ENCODE measurements at regions not wholly inside any gene's neighbourhood (a gene's known extent, or its start where the extent isn't known, plus 50 kb on each side); places are given as distances from the start of the nearest gene placed in this dataset.

DNA sequence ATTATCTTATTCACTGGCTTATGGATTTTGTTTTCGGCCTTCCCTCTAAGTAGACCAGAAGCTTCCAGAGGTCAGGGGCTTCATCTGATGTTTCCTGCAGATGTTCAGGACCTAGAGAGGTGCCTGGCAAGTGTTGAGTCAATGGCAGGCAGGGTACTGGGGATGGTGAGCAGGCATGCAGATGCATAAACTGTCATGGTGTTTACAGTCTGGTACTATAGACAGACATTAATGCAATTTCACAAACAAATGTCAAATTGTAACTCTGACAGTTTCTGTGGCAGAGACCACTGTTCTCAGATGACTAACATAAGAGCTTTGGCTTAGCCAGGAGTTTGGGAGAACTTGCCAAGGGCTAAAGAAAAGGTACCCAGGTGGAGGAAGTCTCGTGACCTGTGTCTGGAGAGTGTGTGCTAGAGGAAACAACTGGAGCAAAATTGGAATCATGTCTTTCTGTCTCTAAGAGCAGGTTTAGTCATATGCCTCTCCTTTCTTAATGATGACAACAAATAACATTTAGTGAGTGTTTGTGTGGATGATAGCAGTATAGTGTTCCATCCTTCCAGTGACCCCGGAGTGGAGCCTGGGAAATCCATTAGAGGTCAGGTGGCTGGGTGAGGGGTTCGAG, 53.7 kb upstream of the TRAK1 start:
- no peak for DNase-seq (ENCODE audit: low spot score)
- FAIRE-seq = no peak

DNA sequence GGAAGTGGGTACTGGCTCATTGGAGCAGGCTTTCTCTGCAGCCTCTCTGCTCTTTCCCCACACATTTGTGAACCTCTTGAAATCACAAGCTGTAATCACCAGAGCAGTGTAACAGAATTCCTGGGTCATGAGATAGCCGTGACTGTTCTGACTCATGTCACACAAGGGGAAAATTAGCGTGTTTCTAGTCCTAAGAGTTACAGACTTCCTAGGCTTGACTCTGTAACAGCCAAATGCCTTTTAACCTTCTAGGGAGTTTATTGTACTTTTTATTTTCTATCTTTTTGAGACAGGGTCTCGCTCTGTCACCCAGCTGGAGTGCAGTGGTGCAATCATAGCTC, 54.7 kb upstream of the TRAK1 start:
- FAIRE-seq (no peak), DNase-seq (ENCODE audit: low spot score) (peak; percentile 70)

DNA sequence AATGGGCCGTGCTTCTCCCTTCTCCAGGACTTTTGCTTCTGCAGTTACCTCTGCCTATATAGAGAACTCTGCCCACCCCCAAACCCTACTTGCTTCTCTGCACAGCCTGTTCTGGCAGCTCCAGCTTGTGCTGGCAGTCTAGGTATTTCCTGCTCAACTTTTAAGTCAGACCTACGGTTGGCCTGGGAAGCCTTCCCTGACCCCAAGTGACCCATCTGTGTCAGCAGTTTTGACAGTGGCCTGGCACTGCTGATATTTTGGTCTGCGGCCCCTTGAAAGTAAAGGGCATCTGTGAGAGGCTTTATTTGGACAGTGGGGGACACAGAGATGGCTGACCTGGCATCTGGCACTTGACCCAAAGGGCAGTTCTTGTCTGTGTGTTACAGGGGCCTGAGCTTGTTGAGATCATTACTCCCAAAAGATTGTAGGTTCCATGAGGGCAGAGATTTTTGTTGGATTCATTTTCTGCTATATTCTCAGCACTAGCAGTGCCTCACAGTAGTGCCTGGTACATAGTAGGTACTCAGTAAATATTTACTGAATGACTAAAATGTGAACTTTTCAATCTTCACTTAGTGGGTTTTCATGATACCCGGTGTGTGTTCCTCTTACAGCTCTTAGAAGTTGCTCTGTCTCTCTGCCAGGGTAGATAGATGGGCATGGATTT, 55.2 kb upstream of the TRAK1 start:
- DNase-seq (ENCODE audit: low spot score) (no peak), FAIRE-seq (no peak)

DNA sequence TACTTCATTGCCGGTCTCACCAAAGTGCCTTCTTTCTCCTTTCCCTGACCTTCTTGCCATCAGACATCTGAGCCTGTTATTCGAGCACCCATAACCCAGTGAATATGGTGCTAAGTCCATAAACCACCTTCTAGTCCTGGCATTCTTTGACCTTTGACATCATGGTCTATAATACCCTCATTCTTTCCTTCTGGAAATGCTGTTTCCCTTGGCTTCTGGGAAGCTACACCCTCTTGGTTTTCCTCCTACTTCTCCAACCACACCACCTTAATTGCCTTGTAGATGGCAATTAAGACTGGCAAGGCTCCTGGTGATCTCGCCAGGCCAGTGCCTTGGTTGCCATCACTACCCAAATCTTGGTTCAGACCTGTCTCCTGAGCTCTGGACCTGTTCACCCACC, 56.1 kb upstream of the TRAK1 start:
- FAIRE-seq = no peak
- no peak for DNase-seq (ENCODE audit: low spot score)

DNA sequence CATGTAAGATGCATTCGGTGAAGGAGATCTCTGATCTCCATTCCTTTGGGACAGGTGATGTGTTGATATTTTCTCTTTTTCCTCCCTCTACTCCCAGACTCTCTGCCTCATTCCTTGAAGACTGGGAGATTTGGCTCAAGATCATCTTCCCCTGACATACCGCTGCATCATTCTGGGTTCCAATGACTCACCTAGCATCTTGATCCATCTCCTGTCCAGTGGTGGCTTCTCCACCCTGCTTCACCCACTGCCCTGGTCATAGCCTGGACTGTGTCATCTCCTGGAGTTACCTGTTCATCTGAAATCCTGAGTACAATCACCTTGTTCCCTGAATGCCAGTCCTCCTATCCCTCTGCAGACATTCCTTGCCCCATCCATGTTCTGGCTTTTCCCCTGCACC, 57.4 kb upstream of the TRAK1 start:
- DNase-seq (ENCODE audit: low spot score) (no peak), FAIRE-seq (no peak)

DNA sequence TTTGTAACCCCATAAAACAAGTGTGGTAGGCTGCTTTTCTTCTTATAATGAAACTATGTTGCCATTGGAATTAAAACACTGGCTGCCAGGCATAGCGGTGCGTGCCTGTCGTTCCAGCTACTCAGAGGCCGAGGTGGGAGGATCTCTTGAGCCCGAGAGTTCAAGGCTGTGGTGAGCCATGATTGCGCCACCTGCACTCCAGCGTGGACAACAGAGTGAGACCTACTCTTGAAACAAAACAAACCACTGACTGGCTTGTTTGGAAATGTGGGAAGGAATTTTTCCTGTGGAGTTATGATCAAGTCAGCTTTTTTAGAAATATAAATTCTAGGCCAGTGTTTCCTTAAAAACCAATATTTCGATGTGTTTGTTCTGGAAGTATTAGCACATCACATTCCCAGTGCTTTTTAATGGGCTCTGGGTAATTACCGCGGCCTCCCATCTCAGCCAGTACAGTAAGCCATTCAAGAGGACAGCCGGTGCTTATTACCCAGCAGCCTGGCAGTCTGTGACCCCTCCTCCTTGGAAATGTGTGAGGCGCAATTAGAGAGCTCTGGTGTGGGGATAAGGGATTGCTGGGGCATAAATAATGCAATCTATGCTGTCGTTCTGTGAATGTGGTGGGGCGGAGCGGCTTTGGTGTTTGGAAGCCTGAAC, 58.3 kb upstream of the TRAK1 start:
- FAIRE-seq = no peak
- no peak for DNase-seq (ENCODE audit: low spot score)

DNA sequence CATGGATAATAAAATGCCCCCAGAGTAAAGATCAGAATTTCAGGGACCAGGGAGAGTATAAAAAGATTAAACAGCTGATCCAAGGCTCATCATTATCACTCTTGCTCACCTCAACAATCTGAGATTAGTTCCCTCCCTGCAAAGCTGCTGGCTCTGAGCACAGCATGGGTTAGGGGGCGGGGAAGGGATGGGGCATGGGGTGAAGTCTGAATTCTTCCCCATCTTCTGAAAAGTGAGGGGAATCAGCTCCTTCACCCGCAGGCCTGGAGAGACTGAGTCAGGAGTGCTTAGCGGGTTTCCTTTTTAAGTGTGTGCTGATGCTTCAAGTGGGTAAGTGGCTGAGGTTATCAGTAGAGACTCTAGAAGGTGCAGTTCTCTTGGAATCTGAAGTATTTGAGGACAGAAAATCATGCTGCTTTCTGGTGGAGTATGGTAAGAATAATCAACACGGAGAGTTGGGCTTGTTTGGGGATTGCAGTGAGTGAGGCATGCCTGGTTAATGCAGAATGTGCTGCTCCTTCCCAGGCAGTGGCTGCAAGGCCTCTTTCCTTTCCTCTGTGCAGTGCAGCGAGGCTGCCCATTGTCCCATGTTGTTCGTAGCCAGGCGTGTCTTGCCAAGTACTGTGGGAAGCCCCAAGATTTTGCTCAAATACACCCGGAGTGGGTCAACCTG, 59.2 kb upstream of the TRAK1 start:
- FAIRE-seq (peak; percentile 20), DNase-seq (ENCODE audit: low spot score) (no peak)

DNA sequence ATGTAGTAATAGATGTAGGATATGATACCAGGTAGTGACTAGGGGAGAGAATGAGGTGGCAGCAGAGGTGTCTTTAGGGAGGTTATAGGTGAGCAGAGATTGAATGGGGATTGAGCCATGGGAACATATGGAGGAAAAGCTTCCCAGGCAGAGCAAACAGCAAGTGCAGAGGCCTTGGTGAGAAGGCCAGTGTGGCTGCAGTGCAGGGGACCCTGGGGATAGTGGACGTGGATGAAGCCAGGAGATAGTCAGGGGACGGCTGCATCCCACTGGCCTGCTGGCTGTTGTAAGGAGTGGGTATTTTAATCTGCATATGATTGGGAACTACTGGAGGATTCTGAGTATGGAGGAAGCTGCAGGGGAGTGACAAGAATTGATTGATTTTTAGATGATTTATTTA, 62.7 kb upstream of the TRAK1 start:
- FAIRE-seq = no peak
- DNase-seq (ENCODE audit: low spot score) = no peak

DNA sequence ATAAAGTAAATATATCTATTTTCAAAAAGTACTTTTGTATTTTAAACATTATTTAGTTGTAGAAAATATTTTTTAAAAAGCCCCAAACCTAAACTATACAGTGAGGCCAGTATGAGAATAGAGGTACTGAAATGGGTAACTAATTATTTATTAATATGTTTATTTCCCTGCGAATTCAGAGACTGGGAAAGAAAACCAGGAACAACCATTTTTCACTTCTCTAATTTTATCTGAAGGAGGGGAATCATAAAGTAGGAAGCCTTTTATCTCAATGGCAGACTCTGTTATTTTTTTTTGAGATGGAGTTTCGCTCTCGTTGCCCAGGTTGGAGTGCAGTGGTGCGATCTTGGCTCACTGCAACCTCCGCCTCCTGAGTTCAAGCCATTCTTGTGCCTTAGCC, 63.6 kb upstream of the TRAK1 start:
- DNase-seq (ENCODE audit: low spot score) (no peak), FAIRE-seq (no peak)

DNA sequence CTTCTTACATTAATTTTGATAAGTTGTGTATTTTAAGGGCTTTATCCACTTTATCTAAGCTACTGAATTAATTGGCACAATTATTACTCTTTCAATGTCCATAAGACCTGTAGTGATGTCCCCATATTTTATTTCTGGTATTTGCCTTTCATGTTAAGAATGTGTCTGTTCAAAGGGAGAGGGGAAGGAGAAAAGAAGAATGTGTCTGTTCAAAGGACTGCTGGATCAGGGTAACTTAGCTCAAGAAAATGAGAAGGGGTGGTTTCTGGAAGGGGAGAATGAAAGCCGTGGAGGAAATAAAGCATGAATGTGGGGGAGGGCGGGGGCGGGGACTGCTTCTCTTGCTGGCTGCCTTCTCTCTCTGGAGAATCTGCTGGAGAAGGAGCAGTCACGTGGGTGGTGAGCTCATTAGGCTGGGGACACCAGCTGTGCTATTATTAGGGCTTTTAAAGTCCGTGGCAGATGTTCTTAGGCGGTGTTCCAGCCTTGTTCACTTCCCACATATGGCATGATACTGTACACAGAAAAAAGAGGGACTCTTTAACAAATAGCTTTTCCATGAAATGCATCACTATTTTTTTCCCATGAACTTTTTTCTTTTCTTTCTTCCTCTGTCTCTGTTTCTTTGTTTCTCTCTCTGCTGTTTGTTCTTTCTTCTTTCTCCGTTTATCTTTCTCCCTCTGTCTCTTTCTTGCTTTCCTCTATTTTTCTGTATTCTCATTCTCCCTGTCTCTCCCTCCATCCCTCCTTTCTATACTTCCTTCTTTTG, 63.7 kb upstream of the ULK4 start:
- DNase-seq (ENCODE audit: low spot score) (peak; percentile 90), FAIRE-seq (no peak)

DNA sequence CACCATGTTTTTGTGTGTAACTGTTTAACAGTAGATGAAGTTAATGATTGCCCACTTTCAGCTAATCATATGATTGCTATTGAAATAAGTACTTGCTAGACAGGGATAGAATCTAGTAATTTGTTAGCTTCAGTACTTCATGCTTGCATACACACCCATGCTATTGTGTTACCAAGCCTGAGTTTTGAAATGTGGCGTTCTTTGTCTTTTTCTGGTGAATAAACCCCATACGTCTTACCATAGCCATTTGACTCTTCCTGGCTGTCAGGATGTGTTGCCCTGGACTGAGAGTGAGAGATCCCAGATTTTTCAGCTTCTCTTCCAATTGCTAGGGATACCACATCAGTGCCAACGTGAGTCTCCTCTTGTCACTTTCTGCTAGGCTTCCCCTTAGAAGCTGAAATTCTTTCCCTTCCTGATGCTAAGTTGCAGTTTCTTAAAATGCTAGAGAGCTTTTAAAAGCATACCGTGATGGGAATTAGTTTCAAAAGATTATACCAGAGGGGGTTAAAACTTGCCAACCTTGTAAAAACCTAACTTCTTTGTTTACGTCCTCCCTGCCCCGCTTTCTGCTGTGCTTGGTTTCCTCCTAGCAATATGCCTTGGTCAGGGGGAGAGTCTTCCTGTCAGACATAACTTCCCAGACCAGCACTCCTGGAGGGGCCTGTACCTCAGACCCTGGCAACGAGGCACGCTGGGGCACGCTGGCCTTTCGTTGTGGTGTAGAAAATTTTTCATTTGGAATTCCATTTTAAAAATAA, 62.9 kb upstream of the ULK4 start:
- FAIRE-seq (no peak), DNase-seq (ENCODE audit: low spot score) (no peak)

DNA sequence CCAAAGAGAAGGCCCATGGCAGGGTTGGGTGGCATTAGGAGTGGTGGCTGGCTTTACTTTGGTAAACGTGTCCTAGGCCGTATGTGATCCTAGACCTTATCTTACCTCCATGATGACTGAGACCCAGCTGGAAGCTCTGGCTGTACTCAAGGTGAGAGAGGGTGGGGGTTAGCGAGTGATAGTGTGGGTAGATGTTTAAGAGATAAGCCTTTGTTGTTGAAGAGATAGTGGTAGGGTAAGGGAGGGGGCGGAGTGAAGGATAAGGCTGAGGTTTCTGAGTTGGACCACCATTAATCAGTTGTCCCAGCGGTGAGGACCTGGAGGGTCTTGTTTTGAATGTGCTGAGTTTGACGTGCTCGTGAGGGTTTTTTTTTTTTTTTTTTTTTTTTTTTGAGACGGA, 61.5 kb upstream of the ULK4 start:
- DNase-seq (ENCODE audit: low spot score) (no peak), FAIRE-seq (no peak)

DNA sequence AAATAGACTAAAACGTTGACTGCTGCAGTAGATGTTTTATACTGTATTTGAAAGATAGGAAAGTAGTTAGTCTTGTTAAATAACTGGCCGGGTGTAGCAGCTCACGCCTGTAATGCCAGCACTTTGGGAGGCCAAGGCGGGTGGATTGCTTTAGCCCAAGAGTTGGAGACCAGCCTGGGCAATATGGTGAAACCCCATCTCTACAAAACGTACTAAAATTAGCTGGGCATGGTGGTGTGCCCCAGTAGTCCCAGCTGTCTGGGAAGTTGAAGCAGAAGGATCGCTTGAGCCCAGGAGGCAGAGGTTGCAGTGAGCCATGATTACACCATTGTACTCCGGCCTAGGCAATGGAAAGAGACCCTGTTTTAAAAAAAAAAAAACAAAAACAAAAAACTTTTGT, 60.5 kb upstream of the ULK4 start:
- DNase-seq (ENCODE audit: low spot score) = no peak
- no peak for FAIRE-seq

DNA sequence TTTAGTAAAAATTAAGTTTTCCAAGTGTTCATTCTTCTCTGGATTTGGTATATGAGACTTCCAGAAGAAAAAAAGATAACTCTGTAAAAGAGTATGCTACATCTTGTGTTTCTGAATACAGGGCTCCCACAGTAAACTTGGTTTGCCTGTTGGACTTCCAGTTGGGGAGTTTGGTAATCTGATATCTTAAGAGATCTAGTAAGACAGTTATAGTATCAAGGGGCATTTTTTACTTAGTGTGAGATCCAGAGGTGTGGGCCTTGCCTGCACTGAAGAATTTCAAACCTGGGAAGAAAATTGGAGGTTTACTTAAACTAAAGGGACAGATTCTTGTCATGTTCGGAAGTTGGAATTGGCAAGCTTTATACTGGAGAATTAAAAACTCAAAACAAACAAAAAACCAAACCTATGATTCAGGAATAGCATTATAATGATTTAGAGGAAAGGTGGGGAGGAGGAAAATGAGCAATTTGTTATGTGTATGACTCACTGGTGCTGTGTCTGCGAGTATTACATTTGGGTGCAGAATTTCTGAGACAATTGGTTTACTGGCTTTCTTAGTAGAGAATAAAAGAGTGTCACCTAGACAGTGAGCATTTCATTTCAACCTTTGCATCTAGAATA, 58.9 kb upstream of the ULK4 start:
- DNase-seq (ENCODE audit: low spot score) (peak; percentile 60), FAIRE-seq (no peak)

DNA sequence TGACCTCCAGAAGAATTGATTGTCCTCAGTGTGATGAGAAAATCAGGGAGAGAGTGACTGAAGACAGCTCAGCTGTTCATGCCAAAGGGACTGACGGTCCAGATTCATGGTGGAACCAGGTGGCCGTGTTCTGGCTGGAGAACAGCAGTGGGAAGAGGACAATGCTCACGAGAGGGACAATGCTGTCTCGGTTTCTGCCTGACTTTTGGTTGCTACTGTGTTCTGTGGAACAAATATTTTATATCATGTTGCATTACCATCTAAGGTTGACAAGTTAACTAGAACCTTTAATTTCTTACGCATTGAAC, 58.0 kb upstream of the ULK4 start:
- DNase-seq (ENCODE audit: low spot score) = no peak
- FAIRE-seq = no peak

DNA sequence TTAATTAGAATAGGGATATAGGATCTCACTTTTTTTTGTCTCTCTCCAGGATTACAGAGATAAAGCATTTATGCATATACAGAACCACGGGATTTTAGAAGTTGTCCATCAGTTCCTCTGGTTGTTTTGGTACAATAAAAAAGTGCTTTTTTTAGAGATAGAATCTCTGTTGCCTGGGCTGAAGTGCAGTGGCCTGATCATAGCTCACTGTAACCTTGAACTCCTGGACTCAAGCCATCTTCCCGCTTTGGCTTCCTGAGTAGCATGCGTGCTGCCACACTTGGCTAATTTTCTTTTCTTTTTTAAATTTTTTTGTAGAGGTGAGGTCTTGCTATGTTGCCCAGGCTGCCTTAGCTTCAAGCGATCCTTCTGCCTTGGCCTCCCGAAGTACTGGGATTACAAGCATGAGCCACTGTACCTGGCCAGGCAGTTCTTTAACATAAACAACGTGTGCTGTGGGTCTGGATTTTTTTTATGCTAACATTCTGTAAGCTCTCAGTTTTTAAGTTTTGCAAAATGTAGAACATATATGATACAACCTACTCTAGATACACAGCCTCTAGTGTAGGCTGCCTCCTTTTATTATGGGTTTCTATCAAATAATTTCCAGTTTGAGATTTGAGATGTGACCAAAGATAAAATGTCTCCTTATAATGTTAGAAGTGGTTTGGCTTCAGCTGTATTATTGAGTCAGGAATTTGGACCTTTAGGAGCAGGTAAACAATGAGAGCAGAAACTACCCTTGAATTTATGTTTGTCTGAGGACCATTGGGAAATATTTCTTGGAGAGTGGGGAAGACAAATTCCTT, 57.4 kb upstream of the ULK4 start:
- no peak for FAIRE-seq
- DNase-seq (ENCODE audit: low spot score) = no peak

DNA sequence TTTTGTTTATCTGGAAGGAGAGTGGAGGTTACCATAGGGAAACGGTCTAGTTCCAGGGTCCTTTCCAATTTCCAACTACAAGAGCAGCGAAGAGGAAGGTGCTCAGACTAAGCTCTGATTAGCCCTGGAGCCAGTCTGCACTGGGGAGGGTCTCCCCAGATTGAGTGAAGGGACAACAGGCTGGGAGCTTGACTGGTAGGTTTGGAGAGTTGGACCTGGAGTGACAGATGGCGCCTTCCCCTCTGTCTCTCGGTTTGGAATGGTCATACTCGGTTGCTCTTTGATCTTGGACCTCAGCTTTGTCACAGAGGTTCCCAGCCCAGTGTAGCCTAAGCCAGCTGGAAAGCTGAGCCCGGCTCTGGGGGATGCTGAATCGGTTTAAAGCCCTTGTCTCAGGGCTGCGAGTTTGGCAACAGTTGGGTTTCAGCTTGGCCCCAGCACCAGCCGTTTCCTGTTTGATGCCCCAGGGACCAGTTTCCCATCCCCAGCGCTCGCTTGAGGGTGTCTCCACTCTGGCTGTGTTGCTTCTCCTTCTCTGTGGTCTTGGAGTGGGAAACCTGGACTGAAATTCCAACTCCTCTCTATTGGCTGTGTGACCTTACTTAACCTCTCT, 53.1 kb upstream of the ULK4 start:
- DNase-seq (ENCODE audit: low spot score) (no peak), FAIRE-seq (no peak)

DNA sequence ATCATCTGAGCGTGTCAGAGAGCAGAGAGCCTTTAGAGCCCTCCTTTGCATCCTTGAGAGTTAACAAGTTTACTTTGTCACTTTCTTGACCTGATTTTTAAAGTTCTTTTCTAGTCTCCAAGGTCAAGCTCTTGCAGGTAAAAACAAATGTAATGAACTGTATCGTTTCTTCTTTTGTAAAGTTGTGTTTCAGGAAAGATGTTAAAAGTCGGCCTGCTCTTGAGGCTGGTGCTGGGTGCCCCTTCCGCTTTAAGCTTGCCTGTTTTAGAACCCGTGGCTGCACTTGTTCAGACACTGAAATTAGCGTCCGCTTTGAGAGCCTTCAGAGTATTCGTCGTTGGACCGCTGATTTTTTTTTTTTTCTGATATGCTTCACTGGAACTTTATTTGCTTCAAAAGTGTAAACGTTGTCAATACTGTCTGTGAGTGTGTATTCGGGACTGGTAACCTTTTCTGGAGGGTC, 52.6 kb upstream of the ULK4 start:
- FAIRE-seq = no peak

DNA sequence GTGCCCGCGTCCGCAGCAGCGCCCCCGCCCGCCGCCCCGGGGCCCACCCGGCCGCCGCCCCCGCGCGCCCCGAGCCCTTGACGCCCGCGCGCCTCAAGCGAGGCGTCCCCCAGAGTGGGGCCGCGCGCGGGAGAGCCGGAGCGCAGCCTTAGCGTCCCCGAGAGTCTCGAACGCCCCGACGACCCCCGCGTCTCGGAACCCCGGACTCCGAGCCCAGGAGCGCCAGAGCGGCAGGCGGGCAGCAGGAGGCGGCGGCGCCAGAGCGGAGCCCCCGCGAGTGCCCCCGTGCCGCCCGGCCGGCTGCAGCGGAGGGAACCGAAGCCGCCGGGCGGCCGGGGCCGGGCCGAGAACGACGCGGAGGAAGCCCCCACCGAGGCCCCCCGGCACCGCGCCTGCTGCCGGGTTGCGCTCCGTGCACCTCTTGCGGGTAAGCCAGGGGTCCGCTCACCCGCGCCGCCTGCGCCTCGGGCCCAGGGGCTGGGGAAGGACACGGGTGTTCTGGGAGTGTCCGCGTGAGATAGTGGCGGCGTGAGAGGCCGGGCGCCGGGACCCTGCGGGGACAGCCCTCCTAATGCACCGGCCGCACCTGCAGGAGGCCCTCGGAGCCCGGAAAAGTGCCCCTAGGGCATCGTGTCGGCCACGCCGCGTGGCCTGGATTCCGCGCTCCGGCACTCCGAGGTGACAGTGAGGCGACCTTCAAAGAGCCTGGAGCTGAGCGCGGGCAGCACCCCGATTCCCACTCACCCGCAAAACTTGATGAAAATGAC, 52.0 kb upstream of the ULK4 start:
- DNase-seq (ENCODE audit: low spot score) (peak; percentile 32), FAIRE-seq (no peak)

More for the DNA sequence above, 52.6 kb upstream of the ULK4 start:
- no peak for DNase-seq (ENCODE audit: low spot score)
